Activated CD8-positive, alpha-beta T cell treated with anti-CD3 and anti-CD28 coated beads for 36 hours (primary cell): ENCODE measurements at regions not wholly inside any gene's neighbourhood (a gene's known extent, or its start where the extent isn't known, plus 50 kb on each side); places are given as distances from the start of the nearest gene placed in this dataset.

Experiments used
- ATAC-seq: fragments of 200-7000 bp; cut with Tn5 transposase; one replicate; pipeline ENCODE4 v1.10.0; 2021; ENCODE audit warnings: mild to moderate bottlenecking, moderate library complexity
- CTCF ChIA-PET: fragments of 350-600 bp; sonication (Branson Sonifier 250); formaldehyde crosslinking; loops from one replicate; lab custom pipeline; 2021; ENCODE audit warnings: antibody characterized with exemption; lab: Charles Lee
- POLR2A ChIA-PET: fragments of 350-600 bp; sonication (Branson Sonifier 250); formaldehyde crosslinking; loops from one replicate; lab custom pipeline; 2021; ENCODE audit warnings: antibody characterized with exemption; lab: Charles Lee
- DNase-seq: peaks from one replicate; pipeline ENCODE4 v3.0.0-alpha.2; 2020
- H3K27ac Mint-ChIP-seq: one replicate; pipeline ENCODE4 v1.8.0; 2021; ENCODE audit warnings: mild to moderate bottlenecking, mixed read lengths
- H3K27me3 Mint-ChIP-seq: one replicate; pipeline ENCODE4 v1.8.0; 2021; ENCODE audit warnings: mixed read lengths
- H3K36me3 Mint-ChIP-seq: one replicate; pipeline ENCODE4 v1.8.0; 2021; ENCODE audit warnings: low read depth, mixed read lengths
- H3K4me1 Mint-ChIP-seq: one replicate; pipeline ENCODE4 v1.8.0; 2021; ENCODE audit warnings: low read depth, mixed read lengths
- H3K4me3 Mint-ChIP-seq: one replicate; pipeline ENCODE4 v1.8.0; 2021; ENCODE audit warnings: mild to moderate bottlenecking, moderate library complexity, mixed read lengths
- H3K9me3 Mint-ChIP-seq: one replicate; pipeline ENCODE4 v1.8.0; 2021; ENCODE audit warnings: mixed read lengths
- CTCF ChIP-seq: fragments of 200-600 bp; IDR thresholded peaks from one replicate; pipeline ENCODE4 v1.8.0; 2022; ENCODE audit warnings: antibody characterized with exemption, mild to moderate bottlenecking
- intact Hi-C: fragments of 100-400 bp; cut with micrococcal nuclease; formaldehyde crosslinking; loops from one replicate; pipeline ENCODE4 v1.10.0; 2022

GRCh38 chr9:80945436-80945835, 743.9 kb downstream of the TLE1 start:
- DNase-seq, result no peak
- H3K27ac Mint-ChIP-seq, result no peak overlapping the region
- intact Hi-C loops, result no loop called here
- no peaks in the 10 kb centered on the region for H3K36me3 Mint-ChIP-seq
- no peak for TF ChIP-seq CTCF
- H3K27me3 Mint-ChIP-seq, result no peaks in the 10 kb centered on the region
- no peak overlapping the region for H3K4me3 Mint-ChIP-seq
- CTCF ChIA-PET, result no interaction called here
- H3K9me3 Mint-ChIP-seq, result no peaks in the 10 kb centered on the region
- no peaks in the 10 kb centered on the region for H3K4me1 Mint-ChIP-seq
- POLR2A ChIA-PET, result no interaction called here
- no peak for ATAC-seq

DNA sequence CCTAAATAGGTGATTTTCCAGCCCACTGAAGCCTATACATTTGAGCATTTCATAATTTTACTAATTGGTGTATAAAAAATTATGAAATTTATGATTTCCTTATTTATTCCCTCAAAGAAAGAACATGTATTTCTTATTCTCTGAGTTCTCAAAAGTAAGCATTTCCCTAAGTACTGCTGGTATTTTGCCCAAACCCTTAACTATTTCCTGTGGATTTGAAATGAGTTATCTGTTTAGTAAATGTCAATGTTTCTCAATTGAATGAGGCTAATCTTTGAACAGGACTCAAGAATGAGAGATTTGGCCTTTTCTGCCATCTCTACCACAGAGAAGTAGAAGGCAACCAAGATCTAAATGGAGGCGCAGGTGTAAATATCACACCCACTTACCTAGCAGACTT, 751.7 kb downstream of the TLE1 start:
- TF ChIP-seq CTCF, result no peak
- Mint-ChIP-seq H3K36me3 (no peaks in the 10 kb centered on the region), H3K27ac (no peak overlapping the region), H3K4me1 (no peaks in the 10 kb centered on the region), H3K9me3 (no peaks in the 10 kb centered on the region), H3K4me3 (no peak overlapping the region), H3K27me3 (no peaks in the 10 kb centered on the region)
- no peak for DNase-seq
- ATAC-seq, result no peak
- CTCF ChIA-PET, result no interaction called here
- intact Hi-C loops, result no loop called here
- POLR2A ChIA-PET, result interaction anchor here (0.6 kb wide), 1 partner anchor 1786 kb away, joined by 3 read pairs; no protein-coding TSS in a partner anchor

GRCh38 chr9:80934095-80934494, 755.3 kb downstream of the TLE1 start:
- POLR2A ChIA-PET, result no interaction called here
- Mint-ChIP-seq H3K27ac (no peak overlapping the region), H3K27me3 (no peaks in the 10 kb centered on the region), H3K9me3 (no peaks in the 10 kb centered on the region), H3K4me1 (no peaks in the 10 kb centered on the region), H3K4me3 (no peak overlapping the region), H3K36me3 (no peaks in the 10 kb centered on the region)
- CTCF ChIA-PET, result no interaction called here
- no peak for ATAC-seq
- intact Hi-C loops, result no loop called here
- DNase-seq, result no peak
- no peak for TF ChIP-seq CTCF

DNA sequence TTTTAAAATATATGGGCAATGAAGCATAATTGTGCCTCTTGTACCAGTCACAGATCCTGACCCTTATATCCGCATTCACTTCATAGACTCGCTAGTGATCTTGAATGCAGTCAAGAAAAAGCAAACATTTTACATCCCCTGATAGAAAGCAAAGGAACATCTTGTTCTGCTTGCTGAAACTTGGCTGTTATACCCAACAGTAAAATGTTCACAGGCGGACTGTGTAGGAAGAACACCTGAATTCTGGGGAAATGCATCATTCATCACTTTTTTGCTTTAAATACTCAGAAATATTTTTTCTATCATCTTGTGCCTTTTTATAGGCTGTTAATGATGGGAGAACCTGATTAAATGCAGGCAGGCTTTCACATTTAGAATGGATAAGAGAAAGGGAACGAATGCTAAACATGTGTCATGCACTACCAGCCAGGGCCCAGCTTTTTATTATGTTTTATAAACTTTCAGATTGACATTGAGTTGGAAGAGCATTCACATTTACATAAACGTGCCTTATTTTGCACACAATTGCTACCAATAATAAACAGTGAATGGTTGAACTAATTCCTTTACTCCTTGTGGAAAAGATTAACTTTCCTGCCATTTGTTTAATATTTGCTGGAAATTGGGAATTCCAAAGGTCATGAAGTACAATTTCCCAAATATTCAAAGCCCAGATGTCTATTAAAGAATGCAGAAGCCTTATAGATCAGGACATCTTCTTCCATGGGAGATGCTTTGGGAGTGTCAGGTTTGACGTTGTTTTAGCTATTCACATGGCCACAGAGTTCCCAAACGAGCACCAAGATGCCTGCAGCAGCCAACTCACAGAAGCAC, 756.2 kb downstream of the TLE1 start:
- H3K36me3 Mint-ChIP-seq, result no peaks in the 10 kb centered on the region
- intact Hi-C loops, result no loop called here
- no peak for ATAC-seq
- DNase-seq, result no peak
- no peaks in the 10 kb centered on the region for H3K4me1 Mint-ChIP-seq
- no peak overlapping the region for H3K27ac Mint-ChIP-seq
- ChIA-PET POLR2A (no interaction called here), CTCF (no interaction called here)
- H3K9me3 Mint-ChIP-seq, result no peaks in the 10 kb centered on the region
- H3K4me3 Mint-ChIP-seq, result no peak overlapping the region
- no peaks in the 10 kb centered on the region for H3K27me3 Mint-ChIP-seq
- no peak for TF ChIP-seq CTCF

DNA sequence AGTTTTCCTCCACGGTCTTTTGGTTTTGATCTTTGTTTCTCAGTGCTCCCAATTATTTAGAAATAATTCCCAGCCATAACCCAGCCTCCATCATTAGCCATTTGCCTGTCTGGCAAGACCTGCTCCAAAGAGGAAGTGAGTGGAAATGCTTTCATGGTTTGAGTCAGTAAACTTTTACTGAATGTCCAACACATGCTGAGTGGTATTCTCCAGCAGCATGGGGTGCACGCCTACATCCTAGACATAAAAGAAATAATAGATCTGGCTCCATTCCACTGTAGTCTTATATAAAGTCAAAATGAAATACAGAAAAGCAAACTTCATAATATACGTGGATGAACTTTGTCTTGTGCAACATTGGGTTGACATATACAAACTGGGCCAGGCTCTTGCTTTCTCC, 757.2 kb downstream of the TLE1 start:
- Mint-ChIP-seq H3K4me1 (no peaks in the 10 kb centered on the region), H3K4me3 (no peak overlapping the region), H3K9me3 (peaks cover 2% of the 10 kb centered on the region), H3K27me3 (no peaks in the 10 kb centered on the region), H3K27ac (no peak overlapping the region), H3K36me3 (no peaks in the 10 kb centered on the region)
- no peak for TF ChIP-seq CTCF
- no peak for DNase-seq
- no peak for ATAC-seq
- CTCF ChIA-PET, result no interaction called here
- intact Hi-C loops, result no loop called here
- POLR2A ChIA-PET, result no interaction called here
